Tibial artery (tissue), 4 donors: ENCODE measurements at regions not wholly inside any gene's neighbourhood (a gene's known extent, or its start where the extent isn't known, plus 50 kb on each side); places are given as distances from the start of the nearest gene placed in this dataset.

Experiments used
- DNase-seq, 2 donors: peaks; one replicate each; pipeline ENCODE4 v3.0.0-alpha.2; 2019
- H3K27ac ChIP-seq, 2 donors: fragments of 200-600 bp; sonication (generic) in 1 of 2; 1 replicate in 1 of 2; 2 replicates in 1 of 2; pipeline ENCODE4 v1.5.1; 2018 to 2019; ENCODE audit warnings: mild to moderate bottlenecking in 1 of 2
- H3K27me3 ChIP-seq, 2 donors: fragments of 200-600 bp; sonication (generic) in 1 of 2; one replicate each; pipeline versions ENCODE4 v1.5.1 to v1.6.0; 2016 to 2019
- H3K36me3 ChIP-seq, 3 donors: fragments of 200-600 bp; sonication (generic) in 2 of 3; one replicate each; pipeline ENCODE4 v1.5.1; 2016 to 2019; ENCODE audit warnings: mild to moderate bottlenecking in 2 of 3
- H3K4me1 ChIP-seq, 4 donors: fragments of 200-600 bp; sonication (generic) in 2 of 4; 1 replicate in 3 of 4; 2 replicates in 1 of 4; pipeline ENCODE4 v1.5.1; 2016 to 2019
- H3K4me3 ChIP-seq, 2 donors: fragments of 200-600 bp; sonication (generic) in 1 of 2; 1 replicate in 1 of 2; 2 replicates in 1 of 2; pipeline ENCODE4 v1.5.1; 2018 to 2019; ENCODE audit warnings: mild to moderate bottlenecking in 2 of 2
- H3K9me3 ChIP-seq, 3 donors: fragments of 200-600 bp; sonication (generic) in 1 of 3; one replicate each; pipeline ENCODE4 v1.5.1; 2016 to 2019
- intact Hi-C: fragments of 100-400 bp; cut with DNase I; formaldehyde crosslinking; loops from one replicate; pipeline ENCODE4 v1.15.0; 2023; ENCODE audit warnings: low total_unique reads
- TF ChIP-seq, protein P1 (sequence below), 2 experiments: fragments of 200-600 bp in 1 of 2; fragments of 450-650 bp in 1 of 2; IDR thresholded peaks; one replicate each; pipeline ENCODE4 v1.5.1; 2017 to 2019; ENCODE audit warnings: antibody characterized with exemption in 2 of 2, mild to moderate bottlenecking in 1 of 2, moderate library complexity in 1 of 2

DNA sequence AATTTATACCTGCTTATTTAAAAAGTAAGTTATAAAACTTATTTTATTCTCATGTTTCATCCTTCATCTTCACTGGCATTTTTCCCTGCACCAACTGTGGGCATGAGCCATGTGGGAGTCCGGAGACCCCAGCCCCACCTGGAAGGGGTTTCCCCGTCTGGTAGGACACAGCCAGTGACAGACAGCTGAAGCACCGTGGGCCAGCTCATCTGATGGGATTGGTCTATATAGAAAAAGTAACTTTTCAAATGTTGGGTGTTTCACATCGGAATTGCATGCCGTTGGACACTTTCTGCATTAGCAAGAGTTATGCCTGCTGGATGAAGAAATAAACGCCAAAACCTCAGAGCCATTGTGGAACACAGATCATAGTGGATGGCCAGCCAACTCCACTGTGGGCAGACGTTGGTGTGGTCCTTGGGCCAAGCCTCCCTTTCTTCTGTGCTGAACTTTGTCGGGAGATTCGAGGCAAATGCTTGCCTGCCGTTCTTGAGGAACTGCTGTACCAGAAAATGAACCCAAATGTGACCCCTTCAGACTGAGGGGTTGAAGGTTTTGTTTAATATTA lies 1329.3 kb downstream of the TBC1D22A start:
- TF ChIP-seq, protein P1, sequence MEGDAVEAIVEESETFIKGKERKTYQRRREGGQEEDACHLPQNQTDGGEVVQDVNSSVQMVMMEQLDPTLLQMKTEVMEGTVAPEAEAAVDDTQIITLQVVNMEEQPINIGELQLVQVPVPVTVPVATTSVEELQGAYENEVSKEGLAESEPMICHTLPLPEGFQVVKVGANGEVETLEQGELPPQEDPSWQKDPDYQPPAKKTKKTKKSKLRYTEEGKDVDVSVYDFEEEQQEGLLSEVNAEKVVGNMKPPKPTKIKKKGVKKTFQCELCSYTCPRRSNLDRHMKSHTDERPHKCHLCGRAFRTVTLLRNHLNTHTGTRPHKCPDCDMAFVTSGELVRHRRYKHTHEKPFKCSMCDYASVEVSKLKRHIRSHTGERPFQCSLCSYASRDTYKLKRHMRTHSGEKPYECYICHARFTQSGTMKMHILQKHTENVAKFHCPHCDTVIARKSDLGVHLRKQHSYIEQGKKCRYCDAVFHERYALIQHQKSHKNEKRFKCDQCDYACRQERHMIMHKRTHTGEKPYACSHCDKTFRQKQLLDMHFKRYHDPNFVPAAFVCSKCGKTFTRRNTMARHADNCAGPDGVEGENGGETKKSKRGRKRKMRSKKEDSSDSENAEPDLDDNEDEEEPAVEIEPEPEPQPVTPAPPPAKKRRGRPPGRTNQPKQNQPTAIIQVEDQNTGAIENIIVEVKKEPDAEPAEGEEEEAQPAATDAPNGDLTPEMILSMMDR (IDR thresholded peaks at IDR 0.05) = no peak
- Histone ChIP-seq H3K27me3 (peaks cover 0 to 9% of the 10 kb centered on the region in 2 donors), H3K4me1 (peaks cover 0 to 16% (median 12%) of the 10 kb centered on the region in 4 donors), H3K27ac (no peak overlapping the region), H3K4me3 (no peak overlapping the region), H3K36me3 (no peaks in the 10 kb centered on the region), H3K9me3 (no peaks in the 10 kb centered on the region)
- intact Hi-C loops = no loop called here
- DNase-seq = peak in 1 of 2 donors; percentile 28

DNA sequence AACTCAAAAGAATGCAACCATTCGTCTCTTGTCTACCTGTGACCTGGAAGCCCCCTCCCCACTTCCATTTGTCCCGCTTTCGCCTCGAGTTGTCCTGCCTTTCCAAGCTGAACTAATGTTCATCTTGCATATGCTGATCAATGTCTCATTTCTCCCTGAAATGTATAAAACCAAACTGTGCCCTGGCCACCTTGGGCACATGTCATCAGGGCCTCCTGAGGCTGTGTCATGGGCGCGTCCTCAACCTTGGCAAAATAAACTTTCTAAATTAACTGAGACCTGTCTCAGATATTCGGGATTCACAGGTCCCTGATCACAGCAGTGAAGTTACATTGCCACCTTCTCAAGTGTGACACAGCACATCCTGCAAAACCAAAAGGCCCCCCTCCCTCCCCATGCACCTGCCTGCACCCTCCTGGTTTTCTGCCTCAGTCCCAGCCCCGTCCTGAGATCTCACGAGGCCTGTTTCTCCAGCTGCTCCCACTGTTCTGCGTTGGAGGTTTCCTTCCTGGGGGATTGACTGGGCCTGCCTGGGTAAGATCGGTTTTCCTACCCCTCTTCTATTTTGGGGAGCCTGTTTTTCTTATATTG lies 1328.7 kb downstream of the TBC1D22A start:
- Histone ChIP-seq H3K9me3 (no peaks in the 10 kb centered on the region), H3K36me3 (no peaks in the 10 kb centered on the region), H3K27me3 (peaks cover 0 to 3% of the 10 kb centered on the region in 2 donors), H3K4me3 (no peak overlapping the region), H3K4me1 (peaks cover 0 to 16% (median 12%) of the 10 kb centered on the region in 4 donors), H3K27ac (no peak overlapping the region)
- TF ChIP-seq, protein P1 (IDR thresholded peaks at IDR 0.05) = no peak
- peak in 1 of 2 donors; percentile 40 for DNase-seq
- intact Hi-C loops = no loop called here

DNA sequence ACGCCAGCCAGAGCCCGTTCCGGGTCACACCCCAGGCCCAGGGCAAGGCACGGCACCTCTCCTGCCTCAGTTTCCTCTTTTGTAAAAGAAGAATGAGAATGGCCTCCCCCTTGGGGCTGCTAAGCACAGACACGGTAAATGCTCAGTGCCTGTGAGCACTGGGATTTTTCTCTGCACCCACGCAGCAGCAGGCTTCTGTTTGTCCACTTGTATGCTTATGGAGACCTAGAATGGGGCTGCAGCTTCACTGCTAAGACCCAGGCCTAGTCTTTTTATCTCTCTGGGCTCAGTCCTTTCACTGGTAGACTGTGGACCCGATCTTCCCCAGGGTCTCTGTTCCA lies 1327.9 kb downstream of the TBC1D22A start:
- no peak overlapping the region for H3K27ac ChIP-seq
- H3K27me3 ChIP-seq = peaks cover 0 to 3% of the 10 kb centered on the region in 2 donors
- no peaks in the 10 kb centered on the region for H3K36me3 ChIP-seq
- intact Hi-C loops = no loop called here
- no peaks in the 10 kb centered on the region for H3K9me3 ChIP-seq
- peaks cover 0 to 16% (median 12%) of the 10 kb centered on the region in 4 donors for H3K4me1 ChIP-seq
- no peak overlapping the region for H3K4me3 ChIP-seq
- TF ChIP-seq, protein P1 (IDR thresholded peaks at IDR 0.05) = no peak
- DNase-seq = no peak

DNA sequence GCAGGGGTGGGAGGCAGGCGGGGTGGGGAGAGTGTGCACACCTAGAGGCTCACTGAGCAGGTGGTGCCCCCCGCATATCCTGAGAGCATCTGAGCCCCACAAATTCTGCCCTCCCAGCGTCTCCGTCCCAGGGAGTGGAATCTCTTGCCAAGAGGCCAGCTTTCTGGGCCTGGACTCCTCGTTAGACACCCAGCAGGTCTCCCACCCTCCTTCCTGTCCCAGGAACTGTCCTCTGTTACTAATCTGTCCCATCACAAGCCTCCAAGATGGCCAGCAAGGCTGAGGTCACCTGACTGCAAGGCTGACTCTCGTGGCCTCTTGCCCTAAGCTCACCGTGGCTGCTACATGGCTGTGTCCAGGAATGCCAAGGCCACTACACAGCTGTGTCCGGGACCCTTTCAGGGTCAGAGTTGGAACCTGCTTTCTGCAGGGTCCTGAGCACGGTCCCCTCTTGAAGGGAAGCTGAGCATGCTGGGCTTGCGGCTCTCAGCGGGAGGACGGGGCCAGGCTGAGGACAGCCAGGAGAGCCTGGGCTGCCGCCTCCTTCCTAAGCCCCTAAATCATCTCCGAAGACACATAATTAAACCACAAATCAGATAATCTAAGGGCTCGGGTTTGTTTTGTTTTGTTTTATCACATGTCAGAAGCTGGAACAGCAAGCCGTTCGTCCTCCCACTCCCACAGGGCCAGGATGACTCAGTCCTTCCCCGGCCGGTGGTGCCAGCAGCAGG lies 1327.3 kb downstream of the TBC1D22A start:
- Histone ChIP-seq H3K4me3 (no peak overlapping the region), H3K36me3 (no peaks in the 10 kb centered on the region), H3K9me3 (no peaks in the 10 kb centered on the region), H3K4me1 (peaks cover 0 to 16% (median 12%) of the 10 kb centered on the region in 4 donors), H3K27me3 (peaks cover 0 to 3% of the 10 kb centered on the region in 2 donors), H3K27ac (no peak overlapping the region)
- peak; percentile 48 to 77 for DNase-seq
- TF ChIP-seq, protein P1 (IDR thresholded peaks at IDR 0.05) = no peak
- intact Hi-C loops = no loop called here

DNA sequence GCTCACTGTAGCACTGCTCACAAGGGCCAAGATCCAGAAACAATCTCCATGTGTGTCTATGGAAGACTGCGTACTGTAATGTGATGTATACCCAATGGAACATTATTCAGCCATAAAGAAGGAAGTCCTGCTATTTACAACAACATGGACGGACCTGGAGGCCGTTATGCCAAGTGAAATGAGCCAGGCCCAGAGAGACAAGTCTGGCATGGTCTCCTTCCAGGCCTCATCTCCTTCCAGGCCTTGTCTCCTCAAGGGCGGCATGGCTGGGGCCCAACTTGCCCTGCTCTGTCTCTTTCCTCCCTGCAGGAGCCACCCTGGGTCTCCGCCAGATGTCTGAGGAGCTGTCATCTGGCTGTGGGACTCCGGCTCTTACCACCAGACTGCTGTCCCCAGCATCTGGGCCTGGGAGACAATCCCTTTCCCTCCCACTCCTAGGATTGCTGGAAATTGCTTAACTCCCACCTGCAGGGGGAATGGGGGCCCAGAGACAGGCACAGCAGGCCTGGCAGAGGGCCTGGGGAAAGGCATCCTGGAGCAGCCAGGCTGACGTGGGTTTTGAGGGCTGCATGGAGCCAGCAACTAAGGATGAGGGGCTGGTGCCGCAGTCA lies 1326.6 kb downstream of the TBC1D22A start:
- Histone ChIP-seq H3K4me3 (no peak overlapping the region), H3K36me3 (no peaks in the 10 kb centered on the region), H3K27me3 (no peaks in the 10 kb centered on the region), H3K4me1 (peaks cover 0 to 16% (median 12%) of the 10 kb centered on the region in 4 donors), H3K27ac (no peak overlapping the region), H3K9me3 (no peaks in the 10 kb centered on the region)
- DNase-seq = peak in 1 of 2 donors; percentile 38
- TF ChIP-seq, protein P1 (IDR thresholded peaks at IDR 0.05) = no peak
- intact Hi-C loops = no loop called here
